GM20000 (cell line): ENCODE measurements at regions not wholly inside any gene's neighbourhood (a gene's known extent, or its start where the extent isn't known, plus 50 kb on each side); places are given as distances from the start of the nearest gene placed in this dataset.

Experiments used
- DNase-seq: peaks from one replicate; pipeline ENCODE4 v3.0.0; 2012; ENCODE audit warnings: low spot score
- CTCF ChIP-seq: IDR thresholded peaks from 2 replicates; pipeline ENCODE4 v1.5.1; 2012; ENCODE audit warnings: mild to moderate bottlenecking, control low read depth; ENCODE audit errors: extremely low read depth, missing control alignments

- no peak for DNase-seq
- no peak for TF ChIP-seq CTCF
Observed at GRCh38 chr14:27938392-27938791, 828.2 kb upstream of the FOXG1 start.

- TF ChIP-seq CTCF, result no peak
- DNase-seq, result no peak
Observed at GRCh38 chr14:27945512-27945911, 821.1 kb upstream of the FOXG1 start.

GRCh38 chr14:27958757-27959156 lies 807.8 kb upstream of the FOXG1 start:
- no peak for DNase-seq
- no peak for TF ChIP-seq CTCF

DNA sequence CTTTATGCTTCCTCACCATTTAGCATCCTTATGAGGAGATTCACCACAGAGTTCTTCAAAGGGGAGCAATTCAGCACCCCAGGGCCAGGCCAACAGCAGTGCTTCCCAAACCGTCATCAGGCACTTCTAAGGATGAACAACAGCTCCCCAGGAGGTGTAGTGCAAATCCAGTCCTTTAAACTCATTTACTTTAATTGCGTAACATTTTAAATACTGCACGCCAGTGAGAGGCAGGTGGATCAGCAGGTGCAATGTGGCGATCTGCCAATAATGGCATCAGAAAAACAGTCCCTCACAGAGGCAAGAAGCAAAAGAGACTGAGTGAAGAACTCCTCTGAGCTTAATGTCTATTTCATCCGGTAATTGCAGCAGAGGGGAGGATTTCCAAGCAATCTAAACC lies 770.9 kb upstream of the FOXG1 start:
- TF ChIP-seq CTCF, result no peak
- no peak for DNase-seq

DNA sequence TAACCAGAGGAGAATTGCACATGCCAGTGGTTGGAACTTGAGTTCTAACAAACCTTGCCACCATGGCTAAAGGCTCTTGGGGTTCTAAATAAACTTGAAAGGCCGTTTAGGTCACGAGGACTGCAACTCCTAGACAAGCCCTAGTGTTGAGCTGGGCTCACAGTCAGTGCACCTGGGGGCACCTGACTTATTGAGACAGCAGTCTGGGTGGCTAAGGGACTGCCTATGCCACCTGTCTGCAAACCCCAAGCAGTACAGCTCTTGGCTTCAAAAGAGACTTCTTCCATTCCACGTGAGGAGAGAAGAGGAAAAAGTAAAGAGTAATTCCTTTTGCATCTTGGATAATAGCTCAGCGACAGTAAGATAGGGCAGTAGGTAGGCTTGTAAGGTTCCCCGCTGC lies 765.6 kb upstream of the FOXG1 start:
- DNase-seq, result no peak
- no peak for TF ChIP-seq CTCF

DNA sequence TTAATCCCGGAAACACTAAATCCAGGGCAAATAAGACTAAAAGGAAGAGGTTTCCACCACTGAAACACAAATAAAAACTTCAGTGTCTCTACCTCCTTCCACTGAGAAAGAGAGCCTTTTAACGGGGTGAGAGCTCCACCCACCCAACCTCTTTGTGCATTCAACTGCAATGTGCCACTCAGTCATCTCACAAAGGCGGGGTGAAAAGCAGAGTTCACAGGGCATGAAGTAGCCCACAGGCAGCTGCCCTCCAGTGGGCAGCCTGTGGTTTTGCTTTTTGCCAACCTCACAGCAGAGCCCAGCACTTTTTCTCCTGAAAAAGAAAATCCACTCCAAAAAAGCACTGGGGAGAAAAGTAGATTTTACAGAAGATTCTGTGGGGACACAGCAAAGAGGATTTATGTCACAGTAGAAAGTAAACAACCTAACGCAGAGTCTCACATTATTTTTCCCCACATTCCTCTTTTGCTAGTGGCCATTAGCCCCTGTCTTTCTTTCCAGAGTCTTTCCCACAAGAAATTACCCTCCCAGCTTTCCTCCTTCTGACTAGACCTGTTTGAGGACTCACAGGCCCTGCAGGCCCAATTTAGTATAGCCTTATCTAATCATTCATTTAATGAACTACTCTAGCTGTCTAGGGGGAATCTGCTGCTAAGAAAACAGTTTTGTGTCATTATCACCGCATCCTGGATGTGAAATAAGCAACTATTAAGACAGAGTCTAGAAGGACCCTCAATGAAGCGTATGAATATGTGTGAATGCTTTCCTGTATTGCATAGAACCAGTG lies 753.8 kb upstream of the FOXG1 start:
- no peak for TF ChIP-seq CTCF
- no peak for DNase-seq

GRCh38 chr14:28020112-28020511 lies 746.5 kb upstream of the FOXG1 start:
- DNase-seq, result no peak
- TF ChIP-seq CTCF, result no peak
